H4 (cell line): ENCODE measurements at regions not wholly inside any gene's neighbourhood (a gene's known extent, or its start where the extent isn't known, plus 50 kb on each side); places are given as distances from the start of the nearest gene placed in this dataset.

Experiments used
- DNase-seq: peaks from one replicate; pipeline ENCODE4 v3.0.0-alpha.2; 2015; ENCODE audit warnings: low spot score

GRCh38 chr12:123100882-123101281 lies 50.0 kb downstream of the PITPNM2 start:
- DNase-seq: no peak

- DNase-seq: no peak
Measured at GRCh38 chr12:123100450-123100849, 50.4 kb downstream of the PITPNM2 start.

- DNase-seq: no peak
Measured at GRCh38 chr12:123099560-123100192, 51.2 kb downstream of the PITPNM2 start.

- DNase-seq: no peak
Measured at GRCh38 chr12:123098780-123099179, 52.1 kb downstream of the PITPNM2 start.

- DNase-seq: no peak
Measured at GRCh38 chr12:123097561-123098084, 53.3 kb downstream of the PITPNM2 start.

GRCh38 chr12:123096741-123097140 lies 54.1 kb downstream of the PITPNM2 start:
- no peak for DNase-seq

- peak; percentile 64 for DNase-seq
Measured at GRCh38 chr12:123096182-123096581, 54.7 kb downstream of the PITPNM2 start.

- peak; percentile 37 for DNase-seq
Measured at GRCh38 chr12:123095078-123095881, 55.6 kb downstream of the PITPNM2 start.

GRCh38 chr12:123094349-123095077 lies 56.4 kb downstream of the PITPNM2 start:
- DNase-seq: peak; percentile 94

GRCh38 chr12:123092866-123093265 lies 58.0 kb downstream of the PITPNM2 start:
- no peak for DNase-seq

- DNase-seq: no peak
Measured at GRCh38 chr12:123091230-123092150, 59.4 kb downstream of the PITPNM2 start.

- DNase-seq: peak; percentile 92
Measured at GRCh38 chr12:123089631-123090353, 61.1 kb downstream of the PITPNM2 start.

- DNase-seq: no peak
Measured at GRCh38 chr12:123089140-123089539, 61.8 kb downstream of the PITPNM2 start.

- peak; percentile 90 for DNase-seq
Measured at GRCh38 chr12:123085730-123086487, 65.0 kb downstream of the PITPNM2 start.

GRCh38 chr12:123085066-123085465 lies 65.8 kb downstream of the PITPNM2 start:
- no peak for DNase-seq

- DNase-seq: no peak
Measured at GRCh38 chr12:123083661-123084571, 67.0 kb downstream of the PITPNM2 start.

- DNase-seq: no peak
Measured at GRCh38 chr12:123080634-123081033, 70.3 kb downstream of the PITPNM2 start.

- no peak for DNase-seq
Measured at GRCh38 chr12:123078531-123079155, 72.2 kb downstream of the PITPNM2 start.
